NCI-H345 treated with DMSO at 0.1 percent for 48 hours (cell line): ENCODE measurements at regions not wholly inside any gene's neighbourhood (a gene's known extent, or its start where the extent isn't known, plus 50 kb on each side); places are given as distances from the start of the nearest gene placed in this dataset.

Experiments
- DNase-seq: peaks from one replicate; lab custom pipeline; 2025; ENCODE audit not compliant: unreplicated experiment; lab: John Stamatoyannopoulos, UW

DNA sequence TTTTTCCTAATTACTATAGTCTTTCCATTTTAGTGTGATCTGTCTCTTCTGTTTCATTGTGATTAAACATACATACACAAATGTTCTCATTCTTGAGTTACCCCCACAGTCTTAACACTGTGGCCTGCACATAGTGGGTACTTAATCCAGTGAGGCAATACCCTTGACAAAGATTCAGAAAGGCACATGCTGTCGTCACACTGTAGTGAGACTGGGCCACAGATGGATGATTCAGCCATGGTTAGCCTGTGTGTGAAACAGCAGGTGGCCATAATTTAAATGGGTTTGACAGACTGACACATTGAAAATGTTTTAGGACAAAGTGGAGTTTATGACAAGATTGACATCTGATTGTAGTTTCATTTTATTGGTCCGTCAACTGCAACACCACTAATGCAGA is 313.1 kb downstream of the C11orf87 start:
- DNase-seq: no peak

DNA sequence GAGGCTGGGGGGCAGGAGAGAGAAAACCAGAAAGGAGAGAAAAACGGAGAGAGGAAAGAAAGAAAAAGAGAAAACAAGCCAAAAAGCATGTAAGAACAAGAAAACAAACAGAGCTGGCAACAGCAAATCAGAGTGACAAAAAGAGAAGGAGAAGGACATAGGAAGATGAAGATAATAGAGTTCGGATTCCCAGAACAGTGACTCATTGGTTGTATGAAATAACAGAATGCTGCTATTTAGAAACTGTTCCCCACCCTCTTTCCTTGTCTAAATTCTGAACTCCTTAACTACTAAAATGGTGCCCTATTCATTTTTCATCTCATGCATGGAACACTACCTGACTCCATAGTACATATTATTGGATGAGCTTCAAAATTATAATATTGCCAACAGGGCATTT is 317.4 kb downstream of the C11orf87 start:
- DNase-seq: no peak

- no peak for DNase-seq
Observed at GRCh38 chr11:109745996-109746625, 324.1 kb downstream of the C11orf87 start.

GRCh38 chr11:109747839-109748238 is 325.8 kb downstream of the C11orf87 start:
- no peak for DNase-seq

GRCh38 chr11:109749476-109749875 is 327.5 kb downstream of the C11orf87 start:
- no peak for DNase-seq

DNA sequence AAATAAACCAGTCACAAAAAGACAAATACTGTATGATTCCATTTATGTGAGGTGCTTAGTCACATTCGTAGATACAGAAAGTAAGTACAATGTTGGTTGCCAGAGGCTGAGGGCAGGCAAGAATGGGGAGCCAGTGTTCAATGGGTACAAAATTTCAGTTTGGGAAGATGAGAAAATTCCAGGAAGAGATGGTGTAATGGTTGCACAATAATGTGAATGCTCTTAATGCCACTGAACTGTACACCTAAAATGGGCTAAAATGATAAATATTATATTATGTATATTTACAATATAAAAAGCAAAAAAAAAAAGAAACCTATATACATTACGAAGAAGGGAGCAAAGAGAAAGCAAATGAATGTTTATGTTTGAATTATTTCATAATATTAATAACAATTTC is 329.0 kb downstream of the C11orf87 start:
- DNase-seq: no peak

DNA sequence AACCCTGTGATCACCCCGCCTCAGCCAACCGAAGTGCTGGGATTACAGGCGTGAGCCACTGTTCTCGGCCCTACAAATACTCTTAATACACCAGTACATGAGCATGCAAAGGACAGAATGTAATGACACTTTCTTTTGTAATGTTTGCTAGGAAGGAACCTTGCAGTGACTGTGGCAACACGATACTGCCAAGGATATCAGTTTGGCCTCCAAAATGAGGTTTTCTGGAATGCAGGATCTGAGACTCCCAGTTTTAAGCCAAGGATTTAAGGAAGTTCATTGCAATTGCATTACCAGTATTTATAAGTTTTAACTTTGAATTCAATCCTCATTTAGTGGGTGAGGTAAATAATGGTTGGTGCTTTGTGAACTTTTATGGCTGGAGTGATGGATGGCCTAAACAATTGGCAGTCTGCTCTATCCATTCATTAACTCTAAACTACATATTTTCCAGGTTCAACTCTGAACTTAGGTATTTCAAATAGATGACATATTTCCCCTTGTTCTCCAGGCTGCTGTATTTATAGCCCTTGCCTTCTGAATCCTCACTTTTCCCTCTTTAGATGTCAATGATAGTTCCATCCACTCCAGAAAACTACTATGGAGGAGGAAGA is 330.3 kb downstream of the C11orf87 start:
- DNase-seq: no peak

DNA sequence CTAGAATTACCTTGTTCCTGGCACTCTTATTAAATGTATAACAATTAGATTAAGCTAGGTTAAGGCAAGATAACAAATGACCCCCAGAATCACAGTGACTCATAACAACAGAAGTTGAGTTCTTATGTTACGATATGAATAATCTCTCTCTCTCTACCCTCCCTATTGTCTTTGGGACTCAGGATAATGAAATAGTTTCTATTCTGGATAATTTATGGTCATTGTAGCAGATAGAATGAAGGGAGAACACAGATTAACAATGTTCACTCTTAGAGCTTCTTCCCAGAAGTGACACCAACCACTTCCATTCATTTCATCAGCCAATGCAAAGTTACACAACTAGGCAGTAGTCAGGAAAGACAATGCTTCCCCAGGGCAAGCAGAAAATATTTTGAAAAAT is 334.5 kb downstream of the C11orf87 start:
- no peak for DNase-seq

DNA sequence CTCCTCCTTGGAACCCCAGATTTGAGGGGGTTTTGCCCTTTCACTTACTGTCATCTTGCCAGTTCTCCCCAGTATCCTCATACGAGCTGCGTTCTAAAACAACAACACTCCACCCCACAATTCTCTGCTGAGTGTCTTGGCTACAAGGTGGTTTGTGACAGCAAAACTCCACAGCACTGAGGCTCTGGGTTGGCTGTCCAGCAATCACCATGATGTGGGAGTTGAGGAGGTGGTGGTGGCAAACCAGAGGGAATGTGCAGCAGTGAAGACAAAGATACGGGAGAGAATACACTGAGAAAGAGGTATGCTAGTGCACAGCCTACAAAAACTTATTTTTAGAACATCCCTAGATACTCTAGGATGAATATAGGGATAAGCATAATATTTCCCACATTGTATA is 335.0 kb downstream of the C11orf87 start:
- DNase-seq: no peak

- DNase-seq: no peak
Observed at GRCh38 chr11:109762546-109762945, 330.6 kb upstream of the ZC3H12C start.

DNA sequence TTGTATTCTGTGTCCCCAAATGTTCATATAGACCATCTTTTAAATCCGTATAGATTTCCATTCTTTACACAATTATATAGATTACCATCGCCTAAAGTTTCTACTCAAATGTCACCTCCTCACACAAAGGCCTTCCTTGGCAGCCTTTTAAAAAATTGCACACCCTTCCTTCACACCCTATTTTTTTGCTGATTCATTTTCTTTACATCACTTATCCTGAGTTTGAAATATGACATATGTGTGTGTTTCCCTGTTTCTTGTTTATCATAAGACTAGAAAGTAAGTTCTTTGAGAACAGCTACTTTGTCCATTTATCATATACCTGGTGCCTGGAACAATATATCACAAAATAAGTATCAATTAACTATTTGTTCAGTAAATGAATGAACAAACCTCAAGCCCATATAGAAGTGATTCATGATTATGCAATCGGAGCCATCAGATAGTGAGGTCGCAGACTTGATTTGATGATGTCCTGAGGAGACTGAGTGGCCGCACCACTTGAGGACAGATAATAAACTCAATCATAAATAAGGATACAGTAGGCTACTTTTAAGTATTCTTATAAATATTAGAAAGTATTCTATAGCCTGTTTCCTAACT is 327.4 kb upstream of the ZC3H12C start:
- DNase-seq: no peak

DNA sequence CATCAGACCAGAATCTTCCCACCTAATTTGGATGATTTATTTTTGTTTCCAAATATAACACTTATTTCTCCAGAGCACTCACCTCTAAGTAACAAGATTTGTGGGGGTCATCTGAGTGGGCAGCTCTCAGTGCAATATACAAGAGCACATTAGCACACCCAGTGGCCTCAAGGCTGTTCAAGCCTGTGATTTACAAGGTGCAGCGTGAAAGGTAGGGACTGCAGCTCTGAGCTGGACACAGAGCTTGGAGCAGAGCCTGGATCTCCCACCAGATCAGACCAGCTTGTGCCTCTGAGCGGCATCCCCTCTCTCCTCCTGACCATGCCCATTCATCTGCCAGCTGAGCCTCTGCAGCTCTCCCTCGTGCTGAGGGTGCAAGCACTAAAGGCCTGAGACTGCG is 323.3 kb upstream of the ZC3H12C start:
- no peak for DNase-seq

- DNase-seq: no peak
Observed at GRCh38 chr11:109770323-109770722, 322.9 kb upstream of the ZC3H12C start.

DNA sequence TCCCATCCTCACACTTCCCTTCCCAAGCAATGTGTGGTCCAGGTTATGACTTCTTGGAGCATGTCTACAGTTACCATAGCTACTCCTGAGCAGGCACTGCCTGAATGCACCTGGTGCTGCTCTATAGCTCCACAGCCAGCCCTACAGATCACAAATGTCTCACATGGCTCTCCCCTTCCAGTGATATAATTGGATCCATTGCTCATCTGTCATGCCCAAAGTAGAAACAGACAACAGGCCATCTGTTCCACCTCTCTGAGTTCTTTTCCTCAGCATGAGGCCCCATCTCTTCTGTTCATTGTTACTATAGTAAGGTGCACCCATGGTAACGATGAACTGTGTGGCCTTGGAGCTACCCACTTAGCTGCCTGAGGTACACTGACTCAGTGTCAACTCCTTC is 320.3 kb upstream of the ZC3H12C start:
- DNase-seq: peak; percentile 93

DNA sequence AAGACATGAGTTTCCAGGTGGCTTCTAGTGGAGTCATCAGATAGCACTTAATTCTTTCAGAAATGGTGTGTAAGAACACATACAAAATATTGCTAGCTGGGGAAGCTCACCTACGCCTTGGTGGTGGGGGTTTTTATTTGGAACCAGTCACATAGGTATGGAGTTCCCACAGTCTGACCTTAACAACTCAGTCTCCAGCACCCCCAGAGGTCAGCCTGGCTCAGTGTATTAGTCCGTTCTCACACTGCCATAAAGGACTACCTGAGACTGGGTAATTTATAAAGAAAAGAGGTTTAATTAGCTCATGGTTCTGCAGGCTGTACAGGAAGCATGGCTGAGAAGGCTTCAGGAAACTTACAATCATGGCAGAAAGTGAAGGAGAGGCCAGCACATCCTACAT is 317.5 kb upstream of the ZC3H12C start:
- no peak for DNase-seq

DNA sequence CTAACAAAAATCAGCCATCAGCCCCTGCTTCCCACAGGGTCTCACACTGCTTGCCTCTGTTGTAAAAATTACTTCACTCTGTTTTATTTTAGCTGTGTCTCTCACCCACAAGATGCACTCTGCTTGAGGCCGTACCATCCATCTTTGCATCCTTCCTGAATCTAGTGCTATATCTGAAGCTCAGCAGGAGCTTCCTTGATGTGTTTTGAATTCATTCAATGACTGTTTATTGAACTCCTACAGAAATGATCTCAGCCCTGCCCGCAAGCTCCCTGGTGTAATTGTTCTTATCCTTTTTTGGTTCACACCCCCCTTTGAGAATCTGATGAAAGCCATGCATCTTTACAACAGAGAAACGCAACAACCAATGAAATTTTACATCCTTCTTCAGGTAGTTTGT is 310.2 kb upstream of the ZC3H12C start:
- DNase-seq: peak; percentile 4

DNA sequence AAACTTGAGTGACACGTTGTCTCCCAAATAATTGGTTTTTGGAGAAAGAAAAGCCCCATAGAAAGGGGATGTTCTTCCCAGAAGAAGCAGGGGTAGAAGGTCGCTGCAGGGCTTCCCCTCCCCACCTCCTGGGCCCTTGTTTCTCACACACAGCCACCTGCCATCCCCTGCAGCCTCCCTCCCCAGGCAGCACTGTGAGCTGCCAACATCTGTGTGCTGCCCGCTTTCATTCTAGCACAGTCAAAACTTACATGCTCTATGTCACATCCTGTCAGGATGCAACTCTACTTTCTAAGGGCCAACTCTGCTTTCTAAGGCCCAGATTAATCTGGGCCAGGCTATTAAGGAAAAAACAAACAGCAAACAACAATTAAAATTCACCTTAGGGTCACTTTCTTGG is 309.4 kb upstream of the ZC3H12C start:
- DNase-seq: peak; percentile 43

DNA sequence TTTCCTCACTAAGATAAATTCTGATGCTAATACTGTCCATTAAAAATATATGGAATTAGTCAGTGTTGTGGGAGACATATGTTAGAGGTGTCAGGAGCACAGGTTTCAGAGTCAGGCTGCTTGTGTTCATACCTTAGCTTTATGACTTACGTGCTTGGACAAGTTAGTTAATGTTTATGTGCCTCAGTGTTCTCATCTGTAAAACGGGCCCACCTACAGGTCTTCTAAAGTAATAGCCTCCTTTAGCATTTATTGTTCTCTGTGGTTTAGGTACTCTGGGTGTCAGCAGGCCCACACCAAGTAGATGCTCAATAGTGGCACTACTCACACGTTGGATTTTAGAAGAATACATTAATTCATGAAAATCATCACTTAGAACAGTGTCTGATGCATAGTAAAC is 308.7 kb upstream of the ZC3H12C start:
- no peak for DNase-seq

DNA sequence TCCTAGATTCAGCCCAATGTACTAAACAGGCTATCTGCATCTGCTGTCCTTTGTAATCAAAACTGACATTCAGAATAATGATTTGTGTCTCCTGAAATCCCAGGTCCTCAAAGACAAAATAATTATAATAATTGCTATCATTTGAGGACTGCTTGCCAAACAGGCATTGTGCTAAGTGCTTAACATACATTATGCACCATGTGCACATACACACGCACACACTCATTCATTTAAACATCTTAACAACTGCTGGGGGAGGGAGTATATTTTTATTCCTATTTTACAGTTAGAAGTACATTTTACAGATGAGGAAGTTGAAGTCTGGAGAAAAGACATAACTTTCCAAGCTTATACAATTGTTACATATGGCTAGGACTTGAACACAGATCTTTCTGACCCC is 308.0 kb upstream of the ZC3H12C start:
- DNase-seq: no peak

DNA sequence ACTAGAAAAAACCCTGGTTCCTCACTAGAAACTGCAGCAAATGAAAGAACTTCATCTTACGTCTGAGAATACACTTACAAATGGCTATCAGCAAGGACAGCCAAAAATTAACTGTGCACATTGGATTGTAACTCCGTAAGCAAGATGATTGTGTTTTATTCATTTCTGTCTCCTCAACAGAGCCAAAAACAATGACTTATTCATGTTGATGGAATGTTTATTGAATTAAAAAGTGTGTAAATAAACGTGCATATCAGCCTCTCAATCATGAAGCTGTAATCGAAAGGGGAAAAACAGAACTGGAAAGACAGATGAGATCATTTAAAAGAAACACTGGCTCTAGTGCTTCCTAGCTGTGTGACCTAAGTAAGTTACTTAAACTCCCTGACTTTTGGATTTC is 307.5 kb upstream of the ZC3H12C start:
- no peak for DNase-seq

- no peak for DNase-seq
Observed at GRCh38 chr11:109788948-109789490, 304.2 kb upstream of the ZC3H12C start.

- no peak for DNase-seq
Observed at GRCh38 chr11:109789901-109790300, 303.3 kb upstream of the ZC3H12C start.

DNA sequence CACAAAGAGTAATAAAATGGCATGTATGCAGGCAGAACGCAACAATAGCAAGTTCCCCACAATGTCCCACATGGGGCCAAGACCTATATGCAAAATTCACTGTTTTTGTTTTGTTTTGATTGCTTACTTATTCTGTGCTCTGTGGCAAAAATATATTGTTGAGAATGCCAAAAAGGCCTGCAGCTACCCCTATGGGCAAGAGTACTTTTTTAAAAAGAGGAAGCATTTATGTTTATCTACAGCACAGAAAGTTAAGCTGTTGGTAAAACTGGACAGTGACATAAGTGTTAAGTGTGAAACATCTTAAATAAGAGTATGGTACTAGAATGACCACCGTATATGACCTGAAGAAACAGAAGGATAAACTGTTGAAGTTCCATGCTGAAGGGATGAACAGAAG is 301.9 kb upstream of the ZC3H12C start:
- no peak for DNase-seq
